Tibial nerve (tissue), 3 donors: ENCODE measurements at regions not wholly inside any gene's neighbourhood (a gene's known extent, or its start where the extent isn't known, plus 50 kb on each side); places are given as distances from the start of the nearest gene placed in this dataset.

Experiments used
- CTCF ChIP-seq, 5 experiments: fragments of 200-600 bp in 3 of 5; fragments of 450-650 bp in 2 of 5; sonication (generic) in 3 of 5; IDR thresholded peaks; one replicate each; pipeline ENCODE4 v1.5.1; 2016 to 2019; ENCODE audit warnings: antibody characterized with exemption in 5 of 5, mild to moderate bottlenecking in 3 of 5, moderate library complexity in 2 of 5
- POLR2A ChIP-seq, 2 donors: fragments of 450-650 bp; IDR thresholded peaks; one replicate each; pipeline ENCODE4 v1.6.1; 2017; ENCODE audit warnings: antibody characterized with exemption in 2 of 2, mild to moderate bottlenecking in 2 of 2, moderate library complexity in 2 of 2

- no peak for TF ChIP-seq CTCF (IDR thresholded peaks at IDR 0.05)
- no peak for TF ChIP-seq POLR2A (IDR thresholded peaks at IDR 0.05)
Observed at GRCh38 chr3:176896640-176897039, 300.6 kb downstream of the TBL1XR1 start.
